Amniotic epithelial cell (primary cell): ENCODE measurements at regions not wholly inside any gene's neighbourhood (a gene's known extent, or its start where the extent isn't known, plus 50 kb on each side); places are given as distances from the start of the nearest gene placed in this dataset.
"Not testable (repeated sequence)": the region's sequence is repeated elsewhere in the genome, so short reads cannot be mapped to it uniquely, and the experiment has no call there.

Source experiments
- DNase-seq: peaks from one replicate; pipeline ENCODE4 v3.0.0-alpha.2; 2010; ENCODE audit warnings: low read depth

DNA sequence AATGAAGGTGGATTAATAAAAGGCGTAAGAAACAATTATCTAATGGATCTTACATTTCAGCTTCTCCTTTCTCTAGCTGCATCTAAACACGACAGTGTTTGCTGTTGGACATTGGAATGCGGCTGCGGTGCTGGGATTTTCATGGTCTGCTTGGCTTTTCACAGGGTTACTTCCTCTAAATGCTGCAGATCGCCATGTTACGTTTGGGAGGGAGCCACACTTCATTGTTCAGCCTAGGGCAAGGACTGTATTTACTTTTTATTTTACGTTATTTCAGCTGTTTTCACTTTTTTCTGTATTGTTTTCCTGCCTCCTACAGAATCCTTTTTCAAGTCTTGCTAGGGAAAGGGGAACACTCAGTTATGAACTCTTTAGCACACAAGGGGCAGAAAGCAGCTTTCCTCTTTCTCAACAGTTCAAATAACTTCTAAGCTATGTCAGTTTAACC, 97.9 kb upstream of the MTHFD1L start:
- peak; percentile 12 for DNase-seq

DNA sequence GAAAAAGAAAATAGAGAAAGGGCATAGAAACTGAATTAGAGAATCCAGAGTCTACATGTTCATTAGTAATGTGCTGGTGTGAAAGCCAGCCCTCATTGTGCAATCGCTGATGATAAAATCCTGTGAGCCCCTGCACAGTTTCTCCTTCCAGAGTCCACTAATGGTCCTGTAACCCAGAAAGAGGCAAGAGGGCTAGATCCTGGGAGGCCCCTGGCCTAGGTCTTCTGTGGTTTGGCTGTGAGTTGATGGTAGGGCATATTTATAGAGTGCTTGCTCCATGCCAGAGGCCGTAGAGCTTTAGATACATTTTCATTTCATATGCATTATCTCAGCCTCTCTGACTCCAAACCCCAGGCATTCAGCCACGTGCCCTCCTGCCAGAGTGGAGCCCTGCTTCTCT, 94.9 kb upstream of the MTHFD1L start:
- peak; percentile 47 for DNase-seq

DNA sequence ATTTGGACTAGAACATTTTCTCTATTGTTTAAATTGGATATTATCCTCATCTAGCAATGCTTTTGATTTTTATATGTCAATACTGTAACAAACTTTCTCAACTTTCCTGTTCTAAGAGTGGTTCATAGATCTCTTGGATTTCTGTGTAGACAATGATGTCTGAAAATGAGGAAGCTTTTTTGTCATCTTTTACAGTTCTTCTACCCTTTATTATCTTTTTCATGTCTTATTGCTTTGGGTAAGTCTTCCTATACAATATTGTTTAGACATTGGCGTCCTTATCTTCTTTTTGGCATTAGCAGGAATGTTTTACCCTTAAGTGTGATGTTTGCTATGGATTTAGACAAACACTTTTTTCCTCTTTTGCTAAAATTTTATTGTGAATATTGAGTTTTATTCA, 91.5 kb upstream of the MTHFD1L start:
- no peak for DNase-seq

DNA sequence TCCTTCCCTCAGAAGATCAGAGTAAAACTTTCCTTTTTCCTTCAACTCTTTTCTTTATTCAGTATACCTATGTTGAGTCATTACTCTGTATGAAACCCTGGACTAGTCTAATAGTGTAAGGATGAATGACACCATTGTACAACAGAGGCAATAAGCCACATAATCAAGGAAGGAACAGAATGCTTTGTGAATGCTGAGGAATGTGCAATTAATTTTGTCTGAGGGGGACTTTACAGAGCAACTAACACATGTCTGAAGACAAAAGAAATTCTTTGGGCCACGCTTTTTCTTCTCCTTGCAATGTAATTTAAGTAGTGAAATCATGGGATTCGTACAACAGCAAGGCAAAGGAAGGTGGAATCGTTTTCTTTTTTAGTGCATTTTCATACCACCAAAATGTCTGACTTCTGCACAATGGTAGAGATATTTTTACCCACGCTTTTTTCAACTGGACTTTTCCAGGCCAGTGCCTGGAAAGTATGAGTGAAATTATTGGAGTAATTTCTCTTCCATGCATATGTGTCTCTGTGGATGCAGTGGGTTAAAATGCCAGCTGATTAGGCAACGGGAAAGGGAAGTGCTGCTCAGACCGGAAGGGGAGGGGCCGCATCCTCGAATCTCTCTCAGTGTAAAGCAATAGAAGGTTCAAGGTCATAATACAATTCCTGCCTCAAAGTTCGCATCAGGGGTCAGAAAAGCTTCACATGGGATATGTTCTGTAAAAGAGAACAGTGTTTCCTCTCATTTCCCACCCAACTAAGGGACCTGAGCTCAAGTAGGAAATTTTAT, 89.9 kb upstream of the MTHFD1L start:
- DNase-seq, result no peak

DNA sequence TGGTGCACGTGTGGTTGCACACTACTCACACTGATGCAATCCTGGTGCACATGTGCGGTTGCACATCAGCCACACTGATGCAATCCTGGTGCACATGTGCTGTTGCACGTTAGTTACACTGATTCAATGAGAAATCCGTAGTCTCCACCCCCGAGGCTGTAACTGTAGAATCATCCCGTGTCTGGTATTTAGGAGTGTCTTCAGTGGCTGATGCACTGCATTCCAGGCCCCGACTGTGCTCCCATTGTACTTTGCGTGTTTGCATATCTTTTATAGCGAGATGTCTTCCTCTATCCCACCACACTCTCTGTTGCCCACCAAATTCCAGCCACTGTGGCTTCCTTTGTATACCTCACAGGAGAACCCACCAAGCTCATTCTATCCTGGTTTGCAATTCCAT, 87.8 kb upstream of the MTHFD1L start:
- DNase-seq, result no peak

DNA sequence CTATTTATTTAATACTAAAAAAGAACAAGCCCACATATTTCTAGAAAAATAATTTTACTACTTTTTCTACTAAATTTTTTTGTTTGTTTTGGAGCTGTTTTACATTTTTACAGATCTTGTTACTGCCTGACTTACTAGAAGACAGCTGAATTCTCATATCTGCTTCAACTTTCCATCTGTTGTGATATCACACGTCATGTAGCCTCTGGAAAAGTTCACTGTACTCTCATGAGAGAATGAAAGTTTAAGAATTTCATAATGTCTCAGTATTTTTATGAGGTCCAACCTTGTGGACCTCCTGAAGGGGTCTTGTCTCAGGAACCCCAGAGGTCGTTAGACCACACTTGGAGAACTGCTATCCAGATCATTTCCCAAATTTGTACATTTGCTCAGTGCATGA, 81.7 kb upstream of the MTHFD1L start:
- DNase-seq, result no peak

DNA sequence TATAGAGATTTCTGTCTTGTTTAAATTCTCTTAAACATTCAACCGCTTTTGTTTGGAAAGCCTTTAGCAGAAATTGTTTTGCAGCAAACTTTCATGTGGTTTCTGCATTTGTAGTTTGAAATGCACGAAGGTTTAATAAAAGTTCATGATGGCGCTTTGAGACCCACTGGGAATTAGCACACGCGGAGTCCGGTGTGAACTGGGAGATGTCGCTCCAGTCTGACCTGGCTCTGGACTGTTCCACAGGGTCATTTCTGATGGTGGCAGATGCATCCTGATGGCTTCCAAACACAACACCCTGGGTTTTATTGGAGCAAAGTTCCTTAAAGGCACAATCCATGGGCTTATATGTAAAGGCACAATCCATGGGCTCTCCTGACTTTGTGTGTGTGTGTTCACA, 78.1 kb upstream of the MTHFD1L start:
- DNase-seq, result no peak

DNA sequence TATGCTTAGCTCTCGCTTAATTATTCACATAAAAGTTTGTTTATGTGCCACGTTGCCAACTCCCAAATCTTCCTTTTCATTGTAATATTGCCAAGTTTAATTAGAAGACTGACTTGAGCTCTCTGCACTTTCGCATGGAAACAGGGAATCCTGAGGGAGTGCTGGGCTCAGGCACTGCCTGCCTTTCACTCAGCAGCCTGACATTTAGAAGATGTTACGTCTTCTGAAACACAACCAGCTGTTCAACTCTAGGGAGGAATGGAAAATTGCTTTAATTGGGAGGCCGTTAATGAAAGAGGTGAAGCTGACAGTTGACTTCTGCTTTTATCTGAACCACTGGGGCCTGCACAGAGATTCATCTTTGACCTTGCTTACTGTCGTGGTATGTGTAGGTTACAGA, 77.4 kb upstream of the MTHFD1L start:
- DNase-seq, result no peak

DNA sequence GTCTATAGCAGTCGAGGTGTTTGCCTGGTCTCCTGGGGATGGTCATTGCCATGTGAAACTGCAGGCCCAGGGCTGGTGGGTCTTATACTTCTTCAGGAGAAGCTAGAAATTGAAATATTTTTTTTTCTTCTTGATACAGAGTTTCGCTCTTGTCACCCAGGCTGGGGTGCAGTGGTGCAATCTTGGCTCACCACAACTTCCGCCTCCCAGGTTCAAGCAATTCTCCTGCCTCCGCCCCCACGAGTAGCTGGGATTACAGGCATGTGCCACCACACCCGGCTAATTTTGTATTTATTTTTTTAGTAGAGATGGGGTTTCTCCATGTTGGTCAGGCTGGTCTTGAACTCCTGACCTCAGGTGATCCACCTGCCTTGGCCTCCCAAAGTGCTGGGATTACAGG, 75.6 kb upstream of the MTHFD1L start:
- DNase-seq, result not testable (repeated sequence)

DNA sequence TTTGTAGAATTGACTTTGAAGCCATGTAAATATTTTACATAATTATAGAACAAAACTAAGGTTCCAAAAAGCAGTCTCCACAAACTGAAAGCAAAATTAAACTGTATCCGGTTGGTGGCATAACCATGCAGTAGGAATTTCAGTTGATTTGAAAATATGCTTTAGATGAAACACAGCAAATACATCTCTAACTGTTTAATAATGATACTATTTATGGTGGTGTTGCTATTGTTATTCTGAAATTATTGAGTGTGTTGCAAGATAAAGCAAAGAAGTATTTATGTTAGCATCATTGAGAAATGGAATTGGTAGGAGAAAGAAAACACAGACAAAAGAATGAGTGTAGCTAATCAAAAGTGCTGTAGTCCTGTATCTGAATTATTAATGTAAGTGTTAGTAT, 73.8 kb upstream of the MTHFD1L start:
- no peak for DNase-seq

DNA sequence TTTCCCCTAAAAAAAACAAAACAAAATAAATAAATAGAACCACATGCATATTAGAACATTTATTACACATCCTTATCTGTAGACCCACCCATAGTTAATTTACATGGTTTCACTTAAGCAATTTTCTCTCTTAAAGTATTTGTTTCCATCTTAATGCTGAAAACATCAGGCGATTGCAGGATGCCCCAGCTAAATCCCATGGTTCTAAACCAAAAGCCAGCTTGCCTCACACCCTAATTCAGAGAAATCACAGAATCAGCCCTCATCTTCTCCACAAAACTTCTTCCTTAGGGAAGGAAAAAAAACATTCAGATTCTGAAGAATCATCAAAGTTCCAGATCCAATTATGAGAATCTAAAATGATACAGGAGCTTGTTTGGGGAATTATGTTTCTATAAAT, 67.6 kb upstream of the MTHFD1L start:
- no peak for DNase-seq

DNA sequence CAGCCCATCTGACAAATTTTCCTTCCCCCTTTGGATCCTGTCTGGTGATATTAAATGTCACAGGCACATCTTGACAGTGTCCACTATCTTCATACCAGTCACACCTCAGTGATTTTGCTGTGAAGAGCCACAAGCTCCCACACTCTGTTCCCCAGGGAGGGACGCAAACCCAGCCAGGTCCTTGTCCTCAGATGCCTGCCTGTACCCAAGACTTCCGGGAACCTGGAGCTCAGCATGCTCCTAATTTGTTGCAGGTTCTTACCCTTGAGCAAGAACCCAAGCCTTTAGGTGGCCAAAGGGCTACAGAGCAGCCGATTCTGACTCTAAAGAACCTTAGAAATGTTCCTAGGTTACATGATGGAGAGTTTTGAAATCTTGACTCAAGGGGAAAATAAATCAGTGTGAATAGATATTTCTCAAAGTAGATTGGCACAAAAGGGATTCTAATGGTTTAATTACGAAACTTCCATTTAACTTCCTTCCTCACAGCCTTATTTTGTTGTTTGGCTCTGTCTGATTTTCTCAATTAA, 66.2 kb upstream of the MTHFD1L start:
- DNase-seq, result no peak

DNA sequence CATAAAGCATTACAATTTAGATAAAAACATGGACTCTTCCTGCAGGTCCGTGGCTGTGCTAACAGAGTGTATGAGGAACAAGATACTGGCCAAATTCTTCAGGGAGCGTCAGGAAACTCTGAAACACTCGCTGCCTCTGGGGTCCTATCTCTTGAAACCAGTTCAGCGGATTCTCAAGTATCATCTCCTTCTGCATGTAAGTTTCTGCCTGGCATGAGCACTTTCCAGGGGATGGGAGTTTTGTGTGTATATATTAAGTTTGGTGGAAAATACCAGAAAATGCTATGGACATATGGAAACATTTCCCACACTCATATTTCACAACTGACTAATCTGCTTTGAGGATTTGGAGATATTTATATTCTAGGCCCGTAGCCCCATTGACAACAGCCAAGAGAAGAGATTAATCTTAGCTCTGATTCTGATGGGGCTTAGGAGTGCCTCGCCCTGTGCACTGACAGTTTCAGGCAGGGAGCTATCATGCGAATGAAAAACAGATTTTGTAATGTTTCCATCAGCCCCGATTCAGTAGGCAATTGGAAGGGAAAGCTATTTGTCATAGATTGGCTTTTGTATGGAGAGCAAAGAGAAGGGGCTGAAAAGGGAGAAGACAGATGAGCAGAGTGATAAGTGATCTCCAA, 64.7 kb upstream of the MTHFD1L start:
- DNase-seq, result no peak

DNA sequence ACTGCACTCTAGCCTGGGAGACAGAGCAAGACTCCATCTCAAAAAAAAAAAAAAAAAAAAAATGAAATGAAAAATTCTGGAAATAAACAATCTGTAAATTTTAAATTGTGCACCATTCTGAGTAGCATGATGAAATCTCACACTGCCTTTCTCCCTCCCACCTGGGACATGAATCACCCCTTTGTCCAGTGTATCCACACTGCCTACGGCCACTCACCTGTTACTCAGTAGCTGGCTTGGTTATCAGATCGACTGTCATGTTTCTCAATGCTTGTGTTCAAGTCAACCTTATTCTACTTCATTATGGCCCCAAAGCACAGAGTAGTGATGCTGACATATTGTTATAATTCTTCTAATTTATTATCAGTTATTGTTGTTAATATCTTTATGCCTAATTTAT, 58.7 kb upstream of the MTHFD1L start:
- DNase-seq, result no peak

DNA sequence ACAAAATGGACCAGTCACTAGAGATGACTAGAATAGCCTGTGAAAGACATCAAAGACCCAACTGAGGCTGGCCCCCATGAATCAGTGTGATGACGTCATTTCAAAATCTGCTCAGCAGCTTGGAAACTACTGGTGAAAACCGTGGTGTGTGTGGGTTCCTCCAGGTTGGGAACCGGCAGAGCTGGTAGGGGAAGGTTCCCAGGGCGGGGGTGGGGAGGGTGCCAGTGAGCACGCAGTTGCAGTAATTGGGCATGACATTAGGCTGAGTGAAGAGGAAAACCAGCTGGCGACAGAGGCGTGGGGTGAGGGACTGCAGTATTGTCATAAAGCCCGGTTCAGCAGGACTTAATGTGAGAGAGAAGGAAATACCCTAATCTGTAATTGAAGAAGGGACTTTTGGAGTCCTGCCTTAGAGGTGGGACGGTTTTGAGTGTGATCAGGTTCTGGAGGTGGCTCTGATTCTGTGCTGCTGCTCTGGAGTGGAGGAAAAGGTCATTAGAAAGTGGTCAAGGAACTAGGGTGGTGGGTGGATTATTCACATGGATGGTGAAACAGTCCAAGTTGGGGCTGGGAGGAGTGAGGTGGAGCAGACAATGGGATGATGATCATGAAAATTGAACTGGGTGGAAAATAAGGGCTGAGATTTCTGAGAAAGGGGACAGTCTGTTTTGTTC, 52.0 kb upstream of the MTHFD1L start:
- DNase-seq, result peak; percentile 7

DNA sequence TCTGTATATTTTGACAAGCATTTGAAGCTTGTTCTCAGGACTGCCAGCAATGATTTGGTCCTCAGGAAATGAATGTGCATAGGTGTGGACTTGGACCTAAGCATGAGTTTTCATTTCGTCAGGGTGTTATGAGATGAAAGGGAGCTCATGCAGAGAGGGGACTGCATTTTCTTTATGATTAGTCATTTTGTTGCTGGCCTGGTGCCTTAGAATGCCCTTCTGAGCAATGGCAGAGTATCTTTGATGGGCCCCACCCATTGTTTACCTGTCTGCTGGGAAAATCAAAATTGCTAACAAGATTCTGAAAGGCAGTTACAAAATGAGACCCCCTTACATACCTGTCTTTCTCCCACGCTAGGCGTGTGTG, 51.5 kb upstream of the MTHFD1L start:
- DNase-seq, result peak; percentile 8
